Stimulated activated naive B cell treated with anti-CD40 and anti-IgM and Interleukin-4, amounts not matched to agents 10 μg/mL and 1 μg/mL and 100 μg/mL, for 72 hours (primary cell): ENCODE measurements at regions not wholly inside any gene's neighbourhood (a gene's known extent, or its start where the extent isn't known, plus 50 kb on each side); places are given as distances from the start of the nearest gene placed in this dataset.
A peak's percentile ranks its signal among the peaks of the same experiment; 100 is the strongest.
"Not testable (repeated sequence)": the region's sequence is repeated elsewhere in the genome, so short reads cannot be mapped to it uniquely, and the experiment has no call there.

Experiments used
- ATAC-seq, 2 donors: fragments of 150-1000 bp; cut with Tn5 transposase; replicated peaks; 2 replicates each; pipeline ENCODE4 v1.10.0; 2021; ENCODE audit warnings: moderate library complexity in 1 of 2
- DNase-seq: peaks from one replicate; pipeline ENCODE4 v3.0.0; 2021
- H3K27ac Mint-ChIP-seq: one replicate; pipeline ENCODE4 v1.8.0; 2022; ENCODE audit warnings: mild to moderate bottlenecking, mixed read lengths
- H3K27me3 Mint-ChIP-seq, 2 donors: one replicate each; pipeline ENCODE4 v1.8.0; 2022; ENCODE audit warnings: mixed read lengths in 2 of 2
- H3K36me3 Mint-ChIP-seq, 2 donors: one replicate each; pipeline ENCODE4 v1.8.0; 2022; ENCODE audit warnings: mixed read lengths in 2 of 2, mild to moderate bottlenecking in 1 of 2
- H3K4me1 Mint-ChIP-seq, 2 donors: one replicate each; pipeline ENCODE4 v1.8.0; 2022; ENCODE audit warnings: mixed read lengths in 2 of 2, mild to moderate bottlenecking in 1 of 2
- H3K4me3 Mint-ChIP-seq, 2 donors: one replicate each; pipeline ENCODE4 v1.8.0; 2022; ENCODE audit warnings: mild to moderate bottlenecking in 2 of 2, mixed read lengths in 2 of 2, moderate library complexity in 1 of 2
- H3K9me3 Mint-ChIP-seq, 2 donors: one replicate each; pipeline ENCODE4 v1.8.0; 2022; ENCODE audit warnings: mixed read lengths in 2 of 2, mild to moderate bottlenecking in 1 of 2

GRCh38 chr14:101666264-101666663 is 95.2 kb upstream of the PPP2R5C start:
- Mint-ChIP-seq H3K36me3 (peaks cover 3 to 7% of the 10 kb centered on the region in 2 donors), H3K27ac (no peak overlapping the region), H3K27me3 (peaks cover 39 to 48% of the 10 kb centered on the region in 2 donors), H3K4me1 (no peaks in the 10 kb centered on the region), H3K4me3 (no peak overlapping the region), H3K9me3 (peaks cover 16 to 18% of the 10 kb centered on the region in 2 donors)
- ATAC-seq (no peak), DNase-seq (no peak)

GRCh38 chr14:101669629-101670028 is 91.9 kb upstream of the PPP2R5C start:
- ATAC-seq (no peak), DNase-seq (no peak)
- no peaks in the 10 kb centered on the region for H3K4me1 Mint-ChIP-seq
- H3K27me3 Mint-ChIP-seq: peaks cover 37 to 68% of the 10 kb centered on the region in 2 donors
- H3K36me3 Mint-ChIP-seq: peaks cover 4 to 7% of the 10 kb centered on the region in 2 donors
- H3K27ac Mint-ChIP-seq: no peak overlapping the region
- H3K9me3 Mint-ChIP-seq: peaks cover 25 to 27% of the 10 kb centered on the region in 2 donors
- no peak overlapping the region for H3K4me3 Mint-ChIP-seq

- Mint-ChIP-seq H3K36me3 (peaks cover 4 to 7% of the 10 kb centered on the region in 2 donors), H3K27me3 (peaks cover 15 to 46% of the 10 kb centered on the region in 2 donors), H3K4me1 (no peaks in the 10 kb centered on the region), H3K27ac (no peak overlapping the region), H3K9me3 (peaks cover 22 to 24% of the 10 kb centered on the region in 2 donors), H3K4me3 (no peak overlapping the region)
- ATAC-seq (no peak), DNase-seq (no peak)
Observed at GRCh38 chr14:101673873-101674272, 87.6 kb upstream of the PPP2R5C start.

- Mint-ChIP-seq H3K27me3 (peaks cover 11 to 32% of the 10 kb centered on the region in 2 donors), H3K9me3 (peaks cover 11 to 12% of the 10 kb centered on the region in 2 donors)
- H3K4me3 Mint-ChIP-seq, ATAC-seq, H3K36me3 Mint-ChIP-seq, H3K27ac Mint-ChIP-seq, H3K4me1 Mint-ChIP-seq, DNase-seq: not testable (repeated sequence)
Observed at GRCh38 chr14:101675835-101676234, 85.7 kb upstream of the PPP2R5C start.

GRCh38 chr14:101677912-101678327 is 83.6 kb upstream of the PPP2R5C start:
- not testable (repeated sequence) for H3K4me3 Mint-ChIP-seq, DNase-seq, ATAC-seq, H3K9me3 Mint-ChIP-seq, H3K27ac Mint-ChIP-seq, H3K4me1 Mint-ChIP-seq, H3K36me3 Mint-ChIP-seq
- H3K27me3 Mint-ChIP-seq: peaks cover 0 to 12% of the 10 kb centered on the region in 2 donors

- DNase-seq: no peak
- no peak for ATAC-seq
- no peaks in the 10 kb centered on the region for H3K36me3 Mint-ChIP-seq
- no peaks in the 10 kb centered on the region for H3K9me3 Mint-ChIP-seq
- H3K4me1 Mint-ChIP-seq: no peaks in the 10 kb centered on the region
- H3K4me3 Mint-ChIP-seq: no peak overlapping the region
- peaks cover 10 to 16% of the 10 kb centered on the region in 2 donors for H3K27me3 Mint-ChIP-seq
- no peak overlapping the region for H3K27ac Mint-ChIP-seq
Observed at GRCh38 chr14:101681795-101682194, 79.7 kb upstream of the PPP2R5C start.

GRCh38 chr14:101683365-101683764 is 78.1 kb upstream of the PPP2R5C start:
- ATAC-seq (no peak), DNase-seq (no peak)
- no peaks in the 10 kb centered on the region for H3K36me3 Mint-ChIP-seq
- peaks cover 16 to 19% of the 10 kb centered on the region in 2 donors for H3K27me3 Mint-ChIP-seq
- no peak overlapping the region for H3K4me3 Mint-ChIP-seq
- H3K9me3 Mint-ChIP-seq: no peaks in the 10 kb centered on the region
- H3K27ac Mint-ChIP-seq: no peak overlapping the region
- H3K4me1 Mint-ChIP-seq: no peaks in the 10 kb centered on the region

- ATAC-seq: no peak
Observed at GRCh38 chr14:101687756-101688546, 73.6 kb upstream of the PPP2R5C start.

GRCh38 chr14:101689039-101689501 is 72.4 kb upstream of the PPP2R5C start:
- Mint-ChIP-seq H3K4me3 (no peak overlapping the region), H3K9me3 (no peaks in the 10 kb centered on the region), H3K4me1 (no peaks in the 10 kb centered on the region), H3K27ac (no peak overlapping the region), H3K36me3 (no peaks in the 10 kb centered on the region), H3K27me3 (peaks cover 31 to 35% of the 10 kb centered on the region in 2 donors)
- DNase-seq: no peak
- no peak for ATAC-seq

More at GRCh38 chr14:101687756-101688546, 73.6 kb upstream of the PPP2R5C start:
- no peaks in the 10 kb centered on the region for H3K36me3 Mint-ChIP-seq
- H3K9me3 Mint-ChIP-seq: no peaks in the 10 kb centered on the region
- peaks cover 36 to 37% of the 10 kb centered on the region in 2 donors for H3K27me3 Mint-ChIP-seq
- no peaks in the 10 kb centered on the region for H3K4me1 Mint-ChIP-seq
- no peak for DNase-seq
- H3K4me3 Mint-ChIP-seq: no peak overlapping the region
- no peak overlapping the region for H3K27ac Mint-ChIP-seq

GRCh38 chr14:101689966-101690365 is 71.5 kb upstream of the PPP2R5C start:
- not testable (repeated sequence) for ATAC-seq, H3K36me3 Mint-ChIP-seq, H3K4me3 Mint-ChIP-seq, H3K9me3 Mint-ChIP-seq, DNase-seq, H3K4me1 Mint-ChIP-seq, H3K27ac Mint-ChIP-seq
- peaks cover 32 to 35% of the 10 kb centered on the region in 2 donors for H3K27me3 Mint-ChIP-seq

- peaks cover 0 to 6% of the 10 kb centered on the region in 2 donors for H3K36me3 Mint-ChIP-seq
- DNase-seq (no peak), ATAC-seq (no peak)
- no peaks in the 10 kb centered on the region for H3K4me1 Mint-ChIP-seq
- no peak overlapping the region for H3K4me3 Mint-ChIP-seq
- H3K9me3 Mint-ChIP-seq: peaks cover 12 to 14% of the 10 kb centered on the region in 2 donors
- no peak overlapping the region for H3K27ac Mint-ChIP-seq
- peaks cover 45 to 62% of the 10 kb centered on the region in 2 donors for H3K27me3 Mint-ChIP-seq
Observed at GRCh38 chr14:101695659-101696058, 65.8 kb upstream of the PPP2R5C start.

GRCh38 chr14:101704140-101704539 is 57.4 kb upstream of the PPP2R5C start:
- H3K9me3 Mint-ChIP-seq: no peaks in the 10 kb centered on the region
- peak in 1 of 2 donors; percentile 47 for ATAC-seq
- H3K4me3 Mint-ChIP-seq: no peak overlapping the region
- no peak overlapping the region for H3K27ac Mint-ChIP-seq
- peaks cover 5 to 45% of the 10 kb centered on the region in 2 donors for H3K27me3 Mint-ChIP-seq
- peaks cover 4 to 22% of the 10 kb centered on the region in 2 donors for H3K4me1 Mint-ChIP-seq
- peaks cover 0 to 4% of the 10 kb centered on the region in 2 donors for H3K36me3 Mint-ChIP-seq
- no peak for DNase-seq

- peak; percentile 66 to 76 for ATAC-seq
- Mint-ChIP-seq H3K9me3 (no peaks in the 10 kb centered on the region), H3K4me1 (peaks cover 4 to 22% of the 10 kb centered on the region in 2 donors), H3K27ac (no peak overlapping the region), H3K4me3 (peak overlapping the region; percentile 48 to 74), H3K27me3 (peaks cover 0 to 43% of the 10 kb centered on the region in 2 donors), H3K36me3 (peaks cover 0 to 4% of the 10 kb centered on the region in 2 donors)
- DNase-seq: peak; percentile 26
Observed at GRCh38 chr14:101705733-101706508, 55.6 kb upstream of the PPP2R5C start.

GRCh38 chr14:101706509-101707067 is 54.9 kb upstream of the PPP2R5C start:
- ATAC-seq: no peak
- peaks cover 4 to 22% of the 10 kb centered on the region in 2 donors for H3K4me1 Mint-ChIP-seq
- H3K9me3 Mint-ChIP-seq: no peaks in the 10 kb centered on the region
- no peak for DNase-seq
- H3K4me3 Mint-ChIP-seq: peak overlapping the region in 1 of 2 donors; percentile 74
- peaks cover 0 to 4% of the 10 kb centered on the region in 2 donors for H3K36me3 Mint-ChIP-seq
- H3K27me3 Mint-ChIP-seq: peaks cover 4 to 45% of the 10 kb centered on the region in 2 donors
- H3K27ac Mint-ChIP-seq: peak overlapping the region; percentile 76
